ENCODE measurements at regions not wholly inside any gene's neighbourhood (a gene's known extent, or its start where the extent isn't known, plus 50 kb on each side); places are given as distances from the start of the nearest gene placed in this dataset.

DNA sequence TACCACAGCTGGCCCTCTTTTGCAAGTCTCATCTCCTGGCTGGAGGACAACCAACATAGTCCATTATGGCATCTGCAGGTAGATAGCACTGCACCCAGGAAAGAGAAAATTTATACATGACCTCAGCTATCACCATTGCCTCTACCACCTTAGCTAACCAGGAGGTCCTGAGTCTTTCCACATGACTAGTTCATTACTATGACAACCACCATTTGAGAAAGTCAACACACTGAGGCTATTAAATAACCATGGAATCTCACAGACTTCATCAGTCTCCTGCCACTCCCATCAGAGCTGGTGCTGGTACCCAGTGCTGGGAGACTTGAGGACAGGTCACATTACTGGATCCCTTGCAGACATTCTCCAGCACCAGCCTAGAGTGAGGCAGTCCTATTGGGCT is 285.9 kb downstream of the GBA3 start:
- H3K27ac ChIP-seq (ENCODE audit: low read length) = no peak overlapping the region
- no peaks in the 10 kb centered on the region for H3K36me3 ChIP-seq (ENCODE audit: insufficient read depth, low read length)
- no peaks in the 10 kb centered on the region for H3K9me2 ChIP-seq (ENCODE audit: insufficient read depth, low read length)

DNA sequence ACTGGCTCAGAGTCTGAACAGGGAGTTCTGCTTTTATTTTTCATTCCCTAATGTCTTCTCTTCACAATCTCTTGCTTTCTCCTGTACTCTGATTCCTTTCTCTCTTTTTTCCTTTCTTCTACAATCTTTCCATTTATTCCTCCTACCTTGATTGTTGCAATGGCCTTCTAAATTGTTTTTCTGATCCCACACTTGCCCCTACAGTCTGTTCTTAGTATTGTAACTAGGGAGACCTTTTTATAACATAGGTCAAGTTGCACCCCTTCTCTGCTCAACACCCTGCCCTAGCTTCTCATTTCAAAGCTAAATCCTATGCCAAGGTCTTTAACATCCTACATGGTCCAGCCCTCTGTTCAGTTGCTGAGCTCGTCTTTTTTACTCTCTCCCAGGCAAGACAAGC is 277.9 kb downstream of the GBA3 start:
- H3K27ac ChIP-seq (ENCODE audit: low read length) = no peak overlapping the region
- H2AFZ ChIP-seq (ENCODE audit: low read depth, low read length) = no peak overlapping the region
- no peaks in the 10 kb centered on the region for H3K9me3 ChIP-seq (ENCODE audit: low read length)
- no peaks in the 10 kb centered on the region for H3K36me3 ChIP-seq (ENCODE audit: insufficient read depth, low read length)
- no peaks in the 10 kb centered on the region for H3K79me2 ChIP-seq (replicated peaks; ENCODE audit: insufficient read depth, low read length)
- no peaks in the 10 kb centered on the region for H4K20me1 ChIP-seq (ENCODE audit: insufficient read depth)
- H3K4me3 ChIP-seq (ENCODE audit: low read length) = no peak overlapping the region
- TF ChIP-seq POLR2AphosphoS5 (IDR thresholded peaks at IDR 0.05) (no peak), RAD21 (conservative IDR thresholded peaks at IDR 0.05) (no peak), SMC3 (conservative IDR thresholded peaks at IDR 0.05; ENCODE audit: poor library complexity) (no peak), EP300 (conservative IDR thresholded peaks at IDR 0.05; ENCODE audit: poor library complexity, severe bottlenecking) (no peak), EZH2 (IDR thresholded peaks at IDR 0.05; ENCODE audit: borderline replicate concordance, insufficient read depth, low read length, poor library complexity, severe bottlenecking) (no peak), MXI1 (conservative IDR thresholded peaks at IDR 0.05; ENCODE audit: poor library complexity, severe bottlenecking) (no peak), TAF1 (IDR thresholded peaks at IDR 0.05; ENCODE audit: low read depth) (no peak)
- TF ChIP-seq, protein P1, sequence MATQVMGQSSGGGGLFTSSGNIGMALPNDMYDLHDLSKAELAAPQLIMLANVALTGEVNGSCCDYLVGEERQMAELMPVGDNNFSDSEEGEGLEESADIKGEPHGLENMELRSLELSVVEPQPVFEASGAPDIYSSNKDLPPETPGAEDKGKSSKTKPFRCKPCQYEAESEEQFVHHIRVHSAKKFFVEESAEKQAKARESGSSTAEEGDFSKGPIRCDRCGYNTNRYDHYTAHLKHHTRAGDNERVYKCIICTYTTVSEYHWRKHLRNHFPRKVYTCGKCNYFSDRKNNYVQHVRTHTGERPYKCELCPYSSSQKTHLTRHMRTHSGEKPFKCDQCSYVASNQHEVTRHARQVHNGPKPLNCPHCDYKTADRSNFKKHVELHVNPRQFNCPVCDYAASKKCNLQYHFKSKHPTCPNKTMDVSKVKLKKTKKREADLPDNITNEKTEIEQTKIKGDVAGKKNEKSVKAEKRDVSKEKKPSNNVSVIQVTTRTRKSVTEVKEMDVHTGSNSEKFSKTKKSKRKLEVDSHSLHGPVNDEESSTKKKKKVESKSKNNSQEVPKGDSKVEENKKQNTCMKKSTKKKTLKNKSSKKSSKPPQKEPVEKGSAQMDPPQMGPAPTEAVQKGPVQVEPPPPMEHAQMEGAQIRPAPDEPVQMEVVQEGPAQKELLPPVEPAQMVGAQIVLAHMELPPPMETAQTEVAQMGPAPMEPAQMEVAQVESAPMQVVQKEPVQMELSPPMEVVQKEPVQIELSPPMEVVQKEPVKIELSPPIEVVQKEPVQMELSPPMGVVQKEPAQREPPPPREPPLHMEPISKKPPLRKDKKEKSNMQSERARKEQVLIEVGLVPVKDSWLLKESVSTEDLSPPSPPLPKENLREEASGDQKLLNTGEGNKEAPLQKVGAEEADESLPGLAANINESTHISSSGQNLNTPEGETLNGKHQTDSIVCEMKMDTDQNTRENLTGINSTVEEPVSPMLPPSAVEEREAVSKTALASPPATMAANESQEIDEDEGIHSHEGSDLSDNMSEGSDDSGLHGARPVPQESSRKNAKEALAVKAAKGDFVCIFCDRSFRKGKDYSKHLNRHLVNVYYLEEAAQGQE (IDR thresholded peaks at IDR 0.05; ENCODE audit: borderline replicate concordance) = no peak
- TF ChIP-seq, protein P2, sequence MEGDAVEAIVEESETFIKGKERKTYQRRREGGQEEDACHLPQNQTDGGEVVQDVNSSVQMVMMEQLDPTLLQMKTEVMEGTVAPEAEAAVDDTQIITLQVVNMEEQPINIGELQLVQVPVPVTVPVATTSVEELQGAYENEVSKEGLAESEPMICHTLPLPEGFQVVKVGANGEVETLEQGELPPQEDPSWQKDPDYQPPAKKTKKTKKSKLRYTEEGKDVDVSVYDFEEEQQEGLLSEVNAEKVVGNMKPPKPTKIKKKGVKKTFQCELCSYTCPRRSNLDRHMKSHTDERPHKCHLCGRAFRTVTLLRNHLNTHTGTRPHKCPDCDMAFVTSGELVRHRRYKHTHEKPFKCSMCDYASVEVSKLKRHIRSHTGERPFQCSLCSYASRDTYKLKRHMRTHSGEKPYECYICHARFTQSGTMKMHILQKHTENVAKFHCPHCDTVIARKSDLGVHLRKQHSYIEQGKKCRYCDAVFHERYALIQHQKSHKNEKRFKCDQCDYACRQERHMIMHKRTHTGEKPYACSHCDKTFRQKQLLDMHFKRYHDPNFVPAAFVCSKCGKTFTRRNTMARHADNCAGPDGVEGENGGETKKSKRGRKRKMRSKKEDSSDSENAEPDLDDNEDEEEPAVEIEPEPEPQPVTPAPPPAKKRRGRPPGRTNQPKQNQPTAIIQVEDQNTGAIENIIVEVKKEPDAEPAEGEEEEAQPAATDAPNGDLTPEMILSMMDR (IDR thresholded peaks at IDR 0.05; ENCODE audit: poor library complexity, severe bottlenecking) = no peak
- no peaks in the 10 kb centered on the region for H3F3A ChIP-seq (ENCODE audit: insufficient read depth, low read length, poor library complexity, severe bottlenecking)
- H3K9ac ChIP-seq (ENCODE audit: low read length) = no peak overlapping the region
- no peaks in the 10 kb centered on the region for H3K9me2 ChIP-seq (ENCODE audit: insufficient read depth, low read length)
- H3K4me2 ChIP-seq (ENCODE audit: low read length) = no peak overlapping the region
- H3K27me3 ChIP-seq (ENCODE audit: insufficient read depth, low read depth, low read length) = no peaks in the 10 kb centered on the region

More for the DNA sequence above, 285.9 kb downstream of the GBA3 start:
- Histone ChIP-seq H4K20me1 (ENCODE audit: insufficient read depth) (no peaks in the 10 kb centered on the region), H3K9ac (ENCODE audit: low read length) (no peak overlapping the region), H3K79me2 (replicated peaks; ENCODE audit: insufficient read depth, low read length) (no peaks in the 10 kb centered on the region), H3F3A (ENCODE audit: insufficient read depth, low read length, poor library complexity, severe bottlenecking) (no peaks in the 10 kb centered on the region), H3K4me3 (ENCODE audit: low read length) (no peak overlapping the region), H3K9me3 (ENCODE audit: low read length) (no peaks in the 10 kb centered on the region), H3K4me2 (ENCODE audit: low read length) (no peak overlapping the region), H2AFZ (ENCODE audit: low read depth, low read length) (no peak overlapping the region), H3K27me3 (ENCODE audit: insufficient read depth, low read depth, low read length) (no peaks in the 10 kb centered on the region)
- no peak for TF ChIP-seq TAF1 (IDR thresholded peaks at IDR 0.05; ENCODE audit: low read depth)
- TF ChIP-seq MXI1 (conservative IDR thresholded peaks at IDR 0.05; ENCODE audit: poor library complexity, severe bottlenecking) = no peak

Data from neural cell (in vitro differentiated cells).